Skin epidermis (tissue), 12 donors: ENCODE measurements at regions not wholly inside any gene's neighbourhood (a gene's known extent, or its start where the extent isn't known, plus 50 kb on each side); places are given as distances from the start of the nearest gene placed in this dataset.
"Not testable (repeated sequence)": the region's sequence is repeated elsewhere in the genome, so short reads cannot be mapped to it uniquely, and the experiment has no call there.

Source experiments
- H3K27ac ChIP-seq, 21 experiments: fragments of 200-600 bp; sonication (generic) in 11 of 21; one replicate each; pipeline ENCODE4 v1.5.0; 2020; ENCODE audit warnings: mild to moderate bottlenecking in 3 of 21, inconsistent platforms in 2 of 21, moderate library complexity in 2 of 21
- H3K4me3 ChIP-seq, 7 experiments: fragments of 200-600 bp; sonication (generic) in 2 of 7; one replicate each; pipeline ENCODE4 v1.5.0; 2020; ENCODE audit warnings: inconsistent platforms in 2 of 7, mild to moderate bottlenecking in 2 of 7, moderate library complexity in 1 of 7

DNA sequence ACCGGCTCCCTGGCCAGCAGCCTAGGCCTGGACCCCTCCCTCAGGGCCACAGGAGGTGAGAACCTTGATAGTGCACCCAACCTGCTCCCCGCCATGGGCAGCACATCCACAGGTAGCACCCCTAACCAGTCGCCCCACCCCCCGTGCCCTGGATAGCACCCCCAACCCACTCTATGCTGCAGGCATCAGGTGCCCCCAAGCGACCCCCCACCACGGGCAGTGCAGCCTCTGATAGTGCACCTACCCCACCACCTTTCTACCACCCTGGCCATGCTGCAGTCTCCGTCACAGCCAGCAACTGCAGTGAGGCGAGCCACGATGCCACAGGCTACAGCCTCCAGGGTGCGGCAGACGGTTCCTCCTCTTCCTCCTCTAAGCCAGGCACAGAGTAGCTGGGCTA is 55.6 kb downstream of the SOWAHC start:
- H3K27ac ChIP-seq: no peak overlapping the region
- H3K4me3 ChIP-seq: no peak overlapping the region

DNA sequence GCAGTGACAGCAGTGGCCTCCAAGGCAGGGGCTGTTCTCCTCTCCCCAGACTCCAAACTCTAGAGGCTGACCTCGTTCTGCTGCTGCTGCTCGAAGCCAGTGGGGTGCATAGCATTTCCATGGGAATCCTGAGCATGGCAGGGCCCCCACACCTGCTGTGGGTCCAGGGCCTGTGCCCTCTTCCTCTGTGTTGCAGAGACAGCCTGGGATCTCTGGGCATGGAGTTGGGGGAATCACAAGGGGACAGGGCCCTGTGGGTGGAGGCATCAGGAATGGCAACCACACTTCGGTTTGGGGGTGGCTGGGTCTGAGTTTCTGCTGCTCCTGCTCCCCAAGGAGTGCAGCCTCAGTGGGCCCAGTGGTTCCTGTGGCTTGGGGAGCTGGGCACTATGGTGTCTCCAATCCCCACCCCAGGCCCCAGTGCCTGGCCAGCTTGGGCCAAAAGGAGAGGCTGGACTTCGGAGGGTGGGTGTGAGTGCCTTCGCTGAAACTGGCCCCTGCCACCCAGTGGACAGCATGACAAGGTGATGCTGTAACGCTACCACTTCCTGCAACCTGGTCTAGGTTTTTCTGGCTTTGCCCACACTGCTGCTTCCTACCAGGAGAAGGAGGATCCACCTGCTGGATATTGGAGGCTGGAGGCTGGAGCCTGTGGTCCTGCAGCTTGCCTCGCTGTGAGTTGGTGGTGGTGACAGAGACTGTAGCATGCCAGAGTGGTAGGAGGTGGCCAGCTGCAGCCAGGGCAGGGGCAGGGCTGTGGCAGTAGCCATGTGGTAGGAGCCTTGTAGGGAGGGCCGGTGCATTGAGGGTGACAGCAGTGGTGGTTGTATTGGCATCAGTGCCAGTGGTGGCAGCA is 56.6 kb downstream of the SOWAHC start:
- no peak overlapping the region for H3K27ac ChIP-seq

DNA sequence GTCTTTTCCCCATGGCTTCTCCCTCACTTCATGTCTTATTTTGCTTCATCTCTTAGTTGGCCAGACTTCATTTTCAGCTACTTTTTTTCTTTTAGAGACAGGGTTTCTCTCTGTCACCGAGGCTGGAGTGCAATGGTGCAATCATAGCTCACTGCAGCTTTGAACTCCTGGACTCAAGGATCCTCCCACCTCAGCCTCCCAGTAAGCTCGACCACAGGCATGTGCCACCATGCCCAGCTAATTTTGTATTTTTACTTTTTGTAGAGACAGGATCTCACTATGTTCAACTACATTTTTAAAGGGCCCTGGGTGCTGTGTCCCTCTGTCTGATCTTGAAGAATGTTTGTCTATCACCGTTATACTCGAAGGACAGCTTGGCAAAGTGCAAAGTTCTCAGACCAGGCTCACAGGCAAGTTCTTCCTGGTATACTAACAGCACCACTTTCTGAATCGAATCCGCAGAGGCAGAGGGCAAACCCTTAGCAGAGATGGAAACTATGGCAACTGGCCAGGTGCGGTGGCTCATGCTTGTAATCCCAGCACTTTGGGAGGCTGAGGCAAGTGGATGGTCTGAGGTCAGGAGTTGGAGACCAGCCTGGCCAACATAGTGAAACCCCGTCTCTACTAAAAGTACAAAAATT is 60.9 kb downstream of the SOWAHC start:
- no peak overlapping the region for H3K4me3 ChIP-seq
- peak overlapping the region in 13 of 21 experiments; percentile 32 to 81 (median 68) for H3K27ac ChIP-seq

More for the DNA sequence above, 56.6 kb downstream of the SOWAHC start:
- no peak overlapping the region for H3K4me3 ChIP-seq

DNA sequence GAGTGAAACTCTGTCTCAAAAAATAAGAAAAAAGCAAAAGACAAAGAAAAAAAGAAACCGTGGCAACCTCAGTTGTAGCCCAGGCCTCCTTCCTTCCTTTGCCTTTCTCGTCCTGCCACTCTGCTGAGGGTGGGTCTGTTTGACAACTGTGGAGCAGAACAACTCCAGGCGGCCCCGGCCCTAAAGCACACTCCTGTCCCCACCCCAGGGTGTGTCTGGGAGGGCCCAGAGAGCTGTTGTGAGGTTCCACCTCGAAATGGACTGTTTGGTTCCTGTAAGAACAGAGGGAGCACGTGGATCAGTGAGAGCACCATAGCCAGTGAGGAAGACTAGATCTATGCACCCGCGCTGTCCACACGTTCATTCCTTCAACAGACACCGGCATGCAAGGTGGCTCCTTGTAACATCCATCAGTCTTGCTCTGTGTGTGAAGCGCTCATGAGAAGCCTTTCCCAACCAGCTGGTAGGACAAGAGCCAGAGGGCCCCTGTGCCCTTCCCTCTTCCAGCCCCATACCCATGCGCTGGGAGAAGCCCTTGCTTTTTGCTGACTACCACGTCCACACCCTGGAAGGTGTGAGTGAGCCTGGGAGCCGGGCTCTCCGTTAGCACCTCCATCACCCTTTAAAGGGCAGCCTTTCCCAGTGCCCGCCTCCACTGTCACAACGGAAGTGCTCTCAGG is 61.6 kb downstream of the SOWAHC start:
- peak overlapping the region in 18 of 21 experiments; percentile 19 to 81 (median 64) for H3K27ac ChIP-seq
- H3K4me3 ChIP-seq: no peak overlapping the region

DNA sequence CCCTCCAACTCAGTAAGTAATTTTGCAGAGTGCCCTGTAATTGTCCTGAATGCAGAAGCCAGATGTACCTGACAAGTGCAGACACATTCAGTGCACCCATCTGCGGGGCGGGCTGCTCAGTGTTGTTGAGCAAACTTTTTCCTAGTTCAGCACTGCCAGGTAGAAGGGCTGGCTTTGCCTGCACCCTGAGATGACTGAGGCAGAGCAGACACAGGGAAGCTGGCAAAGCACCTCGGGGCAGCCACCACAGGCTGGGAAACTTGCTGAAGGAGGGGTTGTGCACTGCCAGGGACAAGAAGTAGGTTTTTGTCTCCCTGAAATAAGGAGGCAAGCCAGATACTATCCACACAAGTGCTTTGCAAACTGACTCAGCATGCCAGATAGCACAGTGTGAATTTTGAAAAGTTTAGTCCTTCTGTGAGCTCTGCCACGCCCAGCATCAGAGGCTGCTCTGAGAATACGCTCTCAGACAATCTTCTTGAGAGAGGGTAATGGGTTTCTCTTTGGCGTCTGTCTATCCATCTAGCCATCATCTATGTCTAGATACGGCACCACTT is 62.3 kb downstream of the SOWAHC start:
- no peak overlapping the region for H3K4me3 ChIP-seq
- H3K27ac ChIP-seq: peak overlapping the region in 16 of 21 experiments; percentile 19 to 81 (median 66)

- H3K4me3 ChIP-seq: not testable (repeated sequence)
- H3K27ac ChIP-seq: peak overlapping the region in 7 of 21 experiments; percentile 1 to 61 (median 12)
Measured at GRCh38 chr2:109677121-109677731, 63.1 kb downstream of the SOWAHC start.

GRCh38 chr2:109677835-109678580 is 63.8 kb downstream of the SOWAHC start:
- no peak overlapping the region for H3K4me3 ChIP-seq
- peak overlapping the region in 1 of 21 experiments; percentile 61 for H3K27ac ChIP-seq

- not testable (repeated sequence) for H3K27ac ChIP-seq, H3K4me3 ChIP-seq
Measured at GRCh38 chr2:109678724-109679201, 64.6 kb downstream of the SOWAHC start.

- Histone ChIP-seq H3K27ac (no peak overlapping the region), H3K4me3 (no peak overlapping the region)
Measured at GRCh38 chr2:109679225-109679624, 65.1 kb downstream of the SOWAHC start.

- no peak overlapping the region for H3K4me3 ChIP-seq
- no peak overlapping the region for H3K27ac ChIP-seq
Measured at GRCh38 chr2:109679626-109680025, 65.5 kb downstream of the SOWAHC start.

GRCh38 chr2:109680523-109681297 is 66.5 kb downstream of the SOWAHC start:
- Histone ChIP-seq H3K4me3 (no peak overlapping the region), H3K27ac (peak overlapping the region in 2 of 21 experiments; percentile 23 to 78)

- no peak overlapping the region for H3K4me3 ChIP-seq
- peak overlapping the region in 3 of 21 experiments; percentile 19 to 78 (median 53) for H3K27ac ChIP-seq
Measured at GRCh38 chr2:109681633-109682380, 67.6 kb downstream of the SOWAHC start.

DNA sequence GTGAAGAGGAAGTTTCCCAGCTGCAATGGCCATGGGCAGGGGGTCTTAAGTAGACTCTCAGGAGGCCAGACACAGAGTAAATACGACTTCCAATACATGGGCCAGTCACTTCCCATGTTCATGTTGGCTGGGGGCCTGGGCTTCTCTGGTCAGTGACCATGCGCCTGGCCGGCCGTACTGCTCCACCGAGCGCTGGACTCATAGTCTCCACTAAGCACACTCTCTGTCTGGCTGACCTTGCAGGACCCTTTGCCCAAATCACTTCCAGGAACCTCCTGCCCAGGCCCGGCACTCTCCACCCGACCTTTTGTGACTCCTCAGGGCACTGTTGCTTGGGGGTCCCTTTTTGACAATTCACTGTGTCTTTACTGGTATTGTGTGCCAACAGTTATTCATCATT is 69.3 kb downstream of the SOWAHC start:
- no peak overlapping the region for H3K27ac ChIP-seq
- no peak overlapping the region for H3K4me3 ChIP-seq

DNA sequence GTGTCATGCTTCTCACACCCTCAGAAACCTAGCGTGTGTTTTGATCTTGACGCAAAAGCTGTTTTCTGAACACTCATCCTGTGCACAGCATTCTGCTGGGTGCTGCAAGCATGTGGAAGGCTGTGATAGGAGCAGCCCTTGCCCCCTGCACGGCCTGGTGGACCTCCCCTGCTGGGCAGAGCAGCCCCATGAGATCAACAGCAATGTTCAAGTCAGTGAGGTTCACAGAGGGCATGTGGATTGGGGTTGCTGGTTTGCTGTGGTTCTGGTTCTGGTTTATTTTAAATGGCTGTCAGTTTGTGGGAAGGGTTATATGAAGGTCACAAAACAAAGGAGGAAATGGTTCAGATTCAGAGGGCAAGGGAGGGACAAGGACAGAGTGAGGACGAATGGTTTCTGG is 71.3 kb downstream of the SOWAHC start:
- Histone ChIP-seq H3K27ac (no peak overlapping the region), H3K4me3 (no peak overlapping the region)

- no peak overlapping the region for H3K27ac ChIP-seq
- no peak overlapping the region for H3K4me3 ChIP-seq
Measured at GRCh38 chr2:109686921-109687320, 72.8 kb downstream of the SOWAHC start.

GRCh38 chr2:109689182-109689930 is 75.2 kb downstream of the SOWAHC start:
- peak overlapping the region in 8 of 21 experiments; percentile 2 to 82 (median 74) for H3K27ac ChIP-seq

DNA sequence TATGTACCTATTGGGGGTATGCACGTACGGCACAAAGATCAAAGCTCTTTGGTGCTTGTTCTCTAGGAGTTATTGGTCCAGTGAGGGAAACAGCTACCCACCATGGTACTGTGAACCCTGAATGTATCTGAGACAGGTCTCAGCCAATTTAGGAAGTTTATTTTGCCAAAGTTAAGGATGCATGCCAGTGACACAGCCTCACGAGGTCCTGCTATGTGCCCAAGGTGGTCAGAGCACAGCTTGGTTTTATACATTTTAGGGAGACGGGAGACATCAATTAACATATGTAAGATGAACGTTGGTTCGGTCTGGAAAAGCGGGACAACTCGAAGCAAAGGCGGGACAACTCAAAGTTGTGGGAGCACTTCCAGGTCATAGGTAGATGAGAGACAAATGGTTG is 75.8 kb downstream of the SOWAHC start:
- Histone ChIP-seq H3K4me3 (no peak overlapping the region), H3K27ac (peak overlapping the region in 18 of 21 experiments; percentile 5 to 82 (median 71))

More at GRCh38 chr2:109689182-109689930, 75.2 kb downstream of the SOWAHC start:
- H3K4me3 ChIP-seq: no peak overlapping the region
